ENCODE measurements at regions not wholly inside any gene's neighbourhood (a gene's known extent, or its start where the extent isn't known, plus 50 kb on each side); places are given as distances from the start of the nearest gene placed in this dataset.

DNA sequence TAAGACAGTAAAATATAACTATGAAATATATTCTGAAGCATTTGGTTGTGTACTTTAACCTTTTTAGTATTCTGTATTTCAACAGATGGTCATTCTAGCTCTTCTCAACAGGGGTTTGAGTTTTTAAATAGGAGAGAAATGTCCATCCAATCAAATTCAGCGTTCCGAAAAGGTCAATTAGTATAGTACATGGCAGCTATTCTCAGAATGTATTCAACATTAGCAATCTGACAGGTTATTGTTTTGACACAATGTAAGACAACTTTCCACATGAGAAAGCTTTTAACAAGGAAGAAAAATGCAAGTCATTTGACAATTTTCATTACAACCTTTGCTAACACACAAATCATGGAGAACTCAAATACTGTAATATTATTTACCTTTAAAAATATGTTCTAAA is 996.3 kb upstream of the CDH10 start:
- ATAC-seq, result no peak
- TF ChIP-seq, protein P1, sequence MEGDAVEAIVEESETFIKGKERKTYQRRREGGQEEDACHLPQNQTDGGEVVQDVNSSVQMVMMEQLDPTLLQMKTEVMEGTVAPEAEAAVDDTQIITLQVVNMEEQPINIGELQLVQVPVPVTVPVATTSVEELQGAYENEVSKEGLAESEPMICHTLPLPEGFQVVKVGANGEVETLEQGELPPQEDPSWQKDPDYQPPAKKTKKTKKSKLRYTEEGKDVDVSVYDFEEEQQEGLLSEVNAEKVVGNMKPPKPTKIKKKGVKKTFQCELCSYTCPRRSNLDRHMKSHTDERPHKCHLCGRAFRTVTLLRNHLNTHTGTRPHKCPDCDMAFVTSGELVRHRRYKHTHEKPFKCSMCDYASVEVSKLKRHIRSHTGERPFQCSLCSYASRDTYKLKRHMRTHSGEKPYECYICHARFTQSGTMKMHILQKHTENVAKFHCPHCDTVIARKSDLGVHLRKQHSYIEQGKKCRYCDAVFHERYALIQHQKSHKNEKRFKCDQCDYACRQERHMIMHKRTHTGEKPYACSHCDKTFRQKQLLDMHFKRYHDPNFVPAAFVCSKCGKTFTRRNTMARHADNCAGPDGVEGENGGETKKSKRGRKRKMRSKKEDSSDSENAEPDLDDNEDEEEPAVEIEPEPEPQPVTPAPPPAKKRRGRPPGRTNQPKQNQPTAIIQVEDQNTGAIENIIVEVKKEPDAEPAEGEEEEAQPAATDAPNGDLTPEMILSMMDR (IDR thresholded peaks at IDR 0.05), result no peak
- no peak for DNase-seq
- intact Hi-C loops (cut with DNase I), result no loop called here
- Histone ChIP-seq H3K4me1 (no peaks in the 10 kb centered on the region), H3K36me3 (no peaks in the 10 kb centered on the region), H3K4me3 (no peak overlapping the region), H3K27me3 (no peaks in the 10 kb centered on the region), H3K9me3 (peaks cover 0 to 2% of the 10 kb centered on the region in 2 donors), H3K27ac (no peak overlapping the region)

DNA sequence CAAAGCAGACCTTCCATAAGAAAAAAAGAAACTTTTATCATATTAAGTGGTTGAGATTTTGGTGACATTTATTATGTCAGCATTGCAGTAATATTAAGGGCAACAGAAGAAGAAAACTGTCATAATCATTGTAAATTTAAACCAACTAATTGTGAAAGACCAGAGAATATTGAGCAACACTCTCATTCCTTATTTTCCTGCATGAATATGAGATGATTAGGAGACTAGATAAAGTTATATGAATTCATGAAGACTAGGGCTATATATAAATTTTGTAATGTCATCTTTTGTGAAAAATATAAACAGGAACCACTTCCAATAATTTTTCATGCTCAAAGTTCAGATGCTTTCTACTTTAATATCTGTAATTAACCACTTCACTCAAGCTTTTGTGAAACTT is 974.5 kb upstream of the CDH10 start:
- H3K27me3 ChIP-seq, result no peaks in the 10 kb centered on the region
- DNase-seq (peak in 1 of 4 donors; percentile 1), ATAC-seq (no peak)
- TF ChIP-seq, protein P1 (IDR thresholded peaks at IDR 0.05), result no peak
- no peak overlapping the region for H3K27ac ChIP-seq
- H3K36me3 ChIP-seq, result no peaks in the 10 kb centered on the region
- intact Hi-C loops (cut with DNase I), result no loop called here
- no peaks in the 10 kb centered on the region for H3K4me1 ChIP-seq
- H3K9me3 ChIP-seq, result peaks cover 0 to 9% of the 10 kb centered on the region in 2 donors
- H3K4me3 ChIP-seq, result no peak overlapping the region

DNA sequence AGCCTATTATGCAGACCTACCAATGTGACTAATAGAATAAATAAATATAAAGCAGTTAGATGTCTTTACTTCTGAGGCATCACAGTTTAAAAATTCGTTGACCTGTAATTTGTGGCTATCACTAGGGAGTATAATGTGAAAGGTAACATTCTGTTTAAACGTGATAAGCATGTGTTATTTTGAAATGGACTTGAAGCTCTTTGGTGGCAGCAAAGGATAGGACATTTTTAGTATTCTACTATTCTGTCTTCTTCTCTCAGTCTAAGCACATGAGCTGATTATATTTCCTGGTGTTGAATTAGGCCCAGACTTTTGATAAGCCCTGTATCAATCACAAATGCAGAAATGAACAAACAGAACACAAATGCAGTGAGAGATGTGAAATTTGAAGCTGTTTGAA is 974.0 kb upstream of the CDH10 start:
- intact Hi-C loops (cut with DNase I), result no loop called here
- TF ChIP-seq, protein P1 (IDR thresholded peaks at IDR 0.05), result no peak
- no peak for ATAC-seq
- DNase-seq, result no peak
- Histone ChIP-seq H3K27me3 (no peaks in the 10 kb centered on the region), H3K9me3 (peaks cover 0 to 12% of the 10 kb centered on the region in 2 donors), H3K4me3 (no peak overlapping the region), H3K36me3 (no peaks in the 10 kb centered on the region), H3K4me1 (no peaks in the 10 kb centered on the region), H3K27ac (no peak overlapping the region)

DNA sequence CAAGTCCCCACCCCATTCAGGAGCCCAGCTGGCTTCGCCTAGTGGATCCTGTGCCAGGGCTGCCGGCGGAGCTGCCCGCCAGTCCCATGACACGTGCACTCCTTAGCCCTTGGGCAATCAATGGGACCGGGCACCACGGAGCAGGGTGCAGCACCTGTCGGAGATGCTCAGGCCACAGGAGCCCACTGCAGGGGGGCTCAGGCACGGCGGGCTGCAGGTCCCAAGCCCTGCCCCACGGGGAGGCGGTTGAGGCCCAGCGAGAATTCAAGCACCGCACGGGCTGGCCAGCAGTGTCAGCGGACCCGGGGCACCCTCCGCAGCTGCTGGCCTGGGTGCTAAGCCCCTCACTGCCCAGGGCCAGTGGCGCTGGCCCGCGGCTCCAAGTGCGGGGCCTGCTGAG is 969.7 kb upstream of the CDH10 start:
- TF ChIP-seq, protein P1 (IDR thresholded peaks at IDR 0.05), result no peak
- H3K9me3 ChIP-seq, result peaks cover 0 to 32% of the 10 kb centered on the region in 2 donors
- H3K27ac ChIP-seq, result no peak overlapping the region
- H3K4me1 ChIP-seq, result no peaks in the 10 kb centered on the region
- DNase-seq (no peak), ATAC-seq (no peak)
- no peaks in the 10 kb centered on the region for H3K27me3 ChIP-seq
- intact Hi-C loops (cut with DNase I), result no loop called here
- H3K4me3 ChIP-seq, result no peak overlapping the region
- H3K36me3 ChIP-seq, result no peaks in the 10 kb centered on the region

DNA sequence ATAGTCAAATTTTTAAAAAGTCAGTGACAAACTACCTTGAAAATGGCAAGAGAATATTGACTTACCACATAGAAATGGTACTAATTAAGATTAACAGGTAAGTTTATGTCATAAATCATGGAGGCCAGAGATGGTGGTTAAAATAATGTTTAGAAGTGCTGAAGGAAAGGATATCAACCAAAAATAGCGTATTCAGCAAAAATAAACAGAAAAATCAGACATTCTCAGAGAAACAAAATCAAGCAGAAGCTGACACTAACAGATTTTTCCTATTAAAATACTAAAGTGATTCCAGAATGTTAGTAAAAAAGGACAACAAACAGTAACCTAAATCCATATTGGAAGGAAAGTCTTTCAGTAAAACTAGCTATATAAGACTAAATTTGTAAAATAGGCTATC is 959.9 kb upstream of the CDH10 start:
- intact Hi-C loops (cut with DNase I), result no loop called here
- TF ChIP-seq, protein P1 (IDR thresholded peaks at IDR 0.05), result no peak
- Histone ChIP-seq H3K27me3 (no peaks in the 10 kb centered on the region), H3K36me3 (no peaks in the 10 kb centered on the region), H3K4me1 (no peaks in the 10 kb centered on the region), H3K4me3 (no peak overlapping the region), H3K9me3 (peaks cover 0 to 13% of the 10 kb centered on the region in 2 donors), H3K27ac (no peak overlapping the region)
- ATAC-seq, result no peak
- DNase-seq, result no peak

All from left lung (tissue), 4 donors.